Stomach (tissue), 8 donors: ENCODE measurements at regions not wholly inside any gene's neighbourhood (a gene's known extent, or its start where the extent isn't known, plus 50 kb on each side); places are given as distances from the start of the nearest gene placed in this dataset.

Experiments
- DNase-seq, 2 donors: peaks; one replicate each; pipeline versions ENCODE4 v3.0.0 to v3.0.0-alpha.2; 2013 to 2019
- H3K27ac ChIP-seq, 5 donors: fragments of 200-600 bp in 4 of 5; sonication (generic) in 4 of 5; one replicate each; pipeline ENCODE4 v1.5.1; 2013 to 2019; ENCODE audit warnings: mild to moderate bottlenecking in 1 of 5, moderate library complexity in 1 of 5
- H3K27me3 ChIP-seq, 3 donors: fragments of 200-600 bp; sonication (generic); one replicate each; pipeline ENCODE4 v1.5.1; 2017 to 2019; ENCODE audit warnings: mixed run types in 1 of 3
- H3K36me3 ChIP-seq, 4 donors: fragments of 200-600 bp; sonication (generic); 1 replicate in 3 of 4; 2 replicates in 1 of 4; pipeline ENCODE4 v1.5.1; 2016 to 2019
- H3K4me1 ChIP-seq, 4 donors: fragments of 200-600 bp; sonication (generic); one replicate each; pipeline ENCODE4 v1.5.1; 2016 to 2019
- H3K4me3 ChIP-seq, 4 donors: fragments of 200-600 bp; sonication (generic) in 3 of 4; one replicate each; pipeline ENCODE4 v1.5.1; 2016 to 2019; ENCODE audit warnings: mild to moderate bottlenecking in 1 of 4
- H3K9me3 ChIP-seq, 4 donors: fragments of 200-600 bp; sonication (generic); one replicate each; pipeline ENCODE4 v1.5.1; 2016 to 2019
- CTCF ChIP-seq, 7 experiments: fragments of 450-650 bp in 4 of 7; fragments of 200-600 bp in 3 of 7; sonication (generic) in 3 of 7; IDR thresholded peaks; one replicate each; pipeline ENCODE4 v1.5.1; 2016 to 2019; ENCODE audit warnings: antibody characterized with exemption in 7 of 7, control low read depth in 2 of 7, mild to moderate bottlenecking in 1 of 7
- EP300 ChIP-seq: sonication (generic); formaldehyde crosslinking; IDR thresholded peaks from one replicate; pipeline ENCODE4 v1.6.1; 2017; ENCODE audit warnings: antibody characterized with exemption
- POLR2A ChIP-seq, 4 donors: fragments of 450-650 bp; IDR thresholded peaks; one replicate each; pipeline ENCODE4 v1.6.1; 2016; ENCODE audit warnings: antibody characterized with exemption in 4 of 4, control low read depth in 2 of 4, mild to moderate bottlenecking in 1 of 4, moderate library complexity in 1 of 4
- POLR2AphosphoS5 ChIP-seq, 3 donors: sonication (generic); formaldehyde crosslinking; IDR thresholded peaks; one replicate each; pipeline ENCODE4 v1.6.1; 2016; ENCODE audit warnings: antibody characterized with exemption in 3 of 3
- WGBS, 5 donors: extraction: QIAGEN DNeasy Blood & Tissue Kit in 3 of 5; methylation state at CpG; one replicate each; pipeline versions ENCODE4 v1.1.5 to v1.1.7; 2013 to 2018; 5-methylcytosine and 5-hydroxymethylcytosine counted together
- intact Hi-C: fragments of 100-400 bp; cut with DNase I; formaldehyde crosslinking; loops from one replicate; pipeline ENCODE4 v1.15.1; 2023; ENCODE audit warnings: low total_unique reads
- donor health status: healthy with polysubstance abuse.
- donor health status: Bipolar disorder and iron deficiency.
- donor health status: healthy.

GRCh38 chr7:46440186-46440585 is 519.1 kb upstream of the IGFBP3 start:
- TF ChIP-seq POLR2A (IDR thresholded peaks at IDR 0.05) (no peak), CTCF (IDR thresholded peaks at IDR 0.05) (no peak), EP300 (no peak), POLR2AphosphoS5 (IDR thresholded peaks at IDR 0.05) (no peak)
- Histone ChIP-seq H3K27me3 (no peaks in the 10 kb centered on the region), H3K27ac (no peak overlapping the region), H3K9me3 (peaks cover 0 to 22% (median 8%) of the 10 kb centered on the region in 4 donors), H3K36me3 (no peaks in the 10 kb centered on the region), H3K4me1 (no peaks in the 10 kb centered on the region), H3K4me3 (no peak overlapping the region)
- intact Hi-C loops, result no loop called here
- DNase-seq, result no peak
- 72 to 80% (median 73%) methylated on average over 6 of the region's 6 CpGs for WGBS, 5 donors

- Histone ChIP-seq H3K36me3 (no peaks in the 10 kb centered on the region), H3K27ac (no peak overlapping the region), H3K4me3 (no peak overlapping the region), H3K4me1 (no peaks in the 10 kb centered on the region), H3K9me3 (peaks cover 0 to 21% (median 12%) of the 10 kb centered on the region in 4 donors), H3K27me3 (no peaks in the 10 kb centered on the region)
- intact Hi-C loops, result no loop called here
- no peak for TF ChIP-seq POLR2A (IDR thresholded peaks at IDR 0.05)
- no peak for TF ChIP-seq EP300
- no peak for TF ChIP-seq CTCF (IDR thresholded peaks at IDR 0.05)
- no peak for TF ChIP-seq POLR2AphosphoS5 (IDR thresholded peaks at IDR 0.05)
- 43 to 60% (median 58%) methylated on average over 4 of the region's 4 CpGs for WGBS, 5 donors
- no peak for DNase-seq
Measured at GRCh38 chr7:46432708-46433107, 511.6 kb upstream of the IGFBP3 start.

GRCh38 chr7:46428295-46428694 is 507.2 kb upstream of the IGFBP3 start:
- no peak overlapping the region for H3K4me3 ChIP-seq
- no peak overlapping the region for H3K27ac ChIP-seq
- intact Hi-C loops, result no loop called here
- no peaks in the 10 kb centered on the region for H3K36me3 ChIP-seq
- no peaks in the 10 kb centered on the region for H3K27me3 ChIP-seq
- TF ChIP-seq EP300 (no peak), CTCF (IDR thresholded peaks at IDR 0.05) (no peak), POLR2A (IDR thresholded peaks at IDR 0.05) (no peak), POLR2AphosphoS5 (IDR thresholded peaks at IDR 0.05) (no peak)
- H3K9me3 ChIP-seq, result no peaks in the 10 kb centered on the region
- no peaks in the 10 kb centered on the region for H3K4me1 ChIP-seq
- DNase-seq, result no peak

- Histone ChIP-seq H3K27me3 (no peaks in the 10 kb centered on the region), H3K9me3 (no peaks in the 10 kb centered on the region), H3K4me3 (no peak overlapping the region), H3K36me3 (no peaks in the 10 kb centered on the region), H3K4me1 (no peaks in the 10 kb centered on the region), H3K27ac (no peak overlapping the region)
- peak in 1 of 2 donors; percentile 26 for DNase-seq
- no peak for TF ChIP-seq EP300
- no peak for TF ChIP-seq POLR2AphosphoS5 (IDR thresholded peaks at IDR 0.05)
- no peak for TF ChIP-seq POLR2A (IDR thresholded peaks at IDR 0.05)
- no peak for TF ChIP-seq CTCF (IDR thresholded peaks at IDR 0.05)
- 61 to 91% (median 65%) methylated on average over 1 of the region's 1 CpG for WGBS, 5 donors
- intact Hi-C loops, result no loop called here
Measured at GRCh38 chr7:46424934-46425333, 503.9 kb upstream of the IGFBP3 start.
